ENCODE measurements at regions not wholly inside any gene's neighbourhood (a gene's known extent, or its start where the extent isn't known, plus 50 kb on each side); places are given as distances from the start of the nearest gene placed in this dataset.

- peak; percentile 19 for DNase-seq (ENCODE audit: low spot score)
Observed at GRCh38 chr5:123785162-123786071, 273.4 kb downstream of the CSNK1G3 start.

GRCh38 chr5:123783421-123783820 is 271.4 kb downstream of the CSNK1G3 start:
- no peak for DNase-seq (ENCODE audit: low spot score)

GRCh38 chr5:123778641-123779040 is 266.7 kb downstream of the CSNK1G3 start:
- DNase-seq (ENCODE audit: low spot score) = no peak

- DNase-seq (ENCODE audit: low spot score) = peak; percentile 12
Observed at GRCh38 chr5:123776761-123777160, 264.8 kb downstream of the CSNK1G3 start.

- DNase-seq (ENCODE audit: low spot score) = no peak
Observed at GRCh38 chr5:123771715-123772114, 259.7 kb downstream of the CSNK1G3 start.

DNA sequence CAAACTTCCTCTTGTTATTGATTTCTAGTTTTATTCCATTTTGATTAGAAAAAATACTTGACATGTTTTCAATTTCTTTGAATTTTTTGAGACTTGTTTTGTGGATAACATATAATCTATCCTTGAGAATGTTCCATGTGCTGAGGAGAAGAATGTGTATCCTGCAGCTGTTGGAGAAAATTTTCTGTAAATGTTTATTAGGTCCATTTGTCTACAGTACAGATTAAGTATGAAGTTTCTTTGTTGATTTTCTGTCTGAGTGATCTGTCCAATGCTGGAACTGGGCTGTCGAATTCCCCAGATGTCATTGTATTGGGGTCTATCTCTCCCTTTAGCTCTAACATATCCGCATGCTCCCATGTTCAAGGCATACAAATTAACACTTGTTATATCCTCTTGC is 251.2 kb downstream of the CSNK1G3 start:
- no peak for DNase-seq (ENCODE audit: low spot score)

GRCh38 chr5:123756816-123757215 is 244.8 kb downstream of the CSNK1G3 start:
- DNase-seq (ENCODE audit: low spot score) = no peak

DNA sequence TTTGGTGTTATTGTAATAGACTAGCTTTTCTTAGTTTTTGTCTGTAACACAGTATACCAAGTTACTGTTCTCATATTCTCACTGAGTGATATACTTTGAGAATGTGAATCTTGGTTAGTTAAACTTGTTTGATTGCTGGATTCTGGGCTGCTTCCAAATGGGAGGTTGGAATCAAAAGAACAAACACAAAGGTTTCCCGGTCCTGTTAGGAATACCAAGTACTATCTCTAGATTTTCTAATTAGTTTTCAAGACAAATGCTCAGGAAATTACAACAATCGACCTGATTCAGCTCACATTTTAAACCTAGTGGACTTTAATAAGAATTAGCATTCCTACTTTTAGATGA is 244.3 kb downstream of the CSNK1G3 start:
- DNase-seq (ENCODE audit: low spot score) = no peak

- no peak for DNase-seq (ENCODE audit: low spot score)
Observed at GRCh38 chr5:123755653-123756317, 243.8 kb downstream of the CSNK1G3 start.

DNA sequence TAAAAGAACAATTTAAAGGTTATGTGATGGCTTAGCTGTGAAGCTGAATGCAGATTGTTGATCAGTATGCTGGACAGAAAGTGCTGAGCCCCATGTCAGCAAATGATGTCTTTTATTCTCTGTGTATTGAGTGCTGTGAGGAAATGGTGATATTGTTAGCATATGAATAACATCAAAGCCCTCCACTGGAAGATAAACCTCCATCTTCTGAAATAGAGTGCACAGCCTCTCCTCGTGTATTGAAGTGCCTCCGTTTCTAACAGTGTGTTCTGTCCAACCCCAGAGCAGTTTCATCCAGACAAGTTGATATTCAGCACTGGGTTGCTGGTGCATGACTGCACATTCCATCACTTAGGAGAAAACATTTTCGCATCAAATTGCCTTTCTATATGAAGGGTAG is 242.9 kb downstream of the CSNK1G3 start:
- no peak for DNase-seq (ENCODE audit: low spot score)

DNA sequence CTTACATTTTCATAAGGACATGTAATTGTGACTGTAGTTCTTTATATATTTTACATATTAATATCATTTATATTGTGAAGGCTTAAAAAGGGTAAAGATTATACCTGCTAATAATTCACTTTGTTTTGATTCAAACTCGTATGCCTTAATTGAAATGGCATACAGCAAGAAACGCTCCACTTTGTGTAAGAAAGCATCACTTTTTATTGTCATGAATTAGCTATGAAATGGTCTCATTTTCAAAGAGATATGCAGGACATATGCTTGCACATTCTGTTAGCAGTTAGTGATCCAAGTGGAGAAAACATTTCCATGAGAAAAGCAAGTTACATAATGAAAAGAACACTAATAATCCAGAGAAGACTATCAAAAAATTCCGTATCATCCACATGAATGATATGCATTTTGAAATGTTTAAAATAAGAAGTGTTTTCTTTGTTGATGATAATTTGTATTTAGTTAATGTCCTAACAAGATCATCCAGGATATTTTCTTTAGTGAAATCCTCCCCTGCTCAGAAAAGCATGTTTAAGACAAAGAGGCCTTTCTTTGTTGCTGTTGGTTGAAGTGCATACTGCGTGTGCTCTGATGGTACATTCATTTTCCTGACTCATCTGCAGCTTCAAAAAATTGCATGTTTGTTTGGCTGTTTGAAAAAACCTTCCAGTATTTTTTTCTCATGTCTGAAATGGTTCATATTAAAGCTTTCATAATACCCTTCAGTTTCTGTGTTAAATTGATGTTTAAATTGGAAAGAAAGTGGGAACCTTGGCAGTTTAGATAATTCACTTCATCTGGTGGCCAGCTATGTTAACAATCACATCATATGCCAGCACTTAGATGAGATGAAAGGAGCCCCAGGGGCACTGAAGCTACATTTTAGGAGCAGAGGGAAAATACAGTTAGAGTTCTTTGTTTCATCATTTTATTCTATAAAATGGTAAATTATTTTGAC is 242.2 kb downstream of the CSNK1G3 start:
- DNase-seq (ENCODE audit: low spot score) = no peak

GRCh38 chr5:123753180-123753936 is 241.4 kb downstream of the CSNK1G3 start:
- no peak for DNase-seq (ENCODE audit: low spot score)

DNA sequence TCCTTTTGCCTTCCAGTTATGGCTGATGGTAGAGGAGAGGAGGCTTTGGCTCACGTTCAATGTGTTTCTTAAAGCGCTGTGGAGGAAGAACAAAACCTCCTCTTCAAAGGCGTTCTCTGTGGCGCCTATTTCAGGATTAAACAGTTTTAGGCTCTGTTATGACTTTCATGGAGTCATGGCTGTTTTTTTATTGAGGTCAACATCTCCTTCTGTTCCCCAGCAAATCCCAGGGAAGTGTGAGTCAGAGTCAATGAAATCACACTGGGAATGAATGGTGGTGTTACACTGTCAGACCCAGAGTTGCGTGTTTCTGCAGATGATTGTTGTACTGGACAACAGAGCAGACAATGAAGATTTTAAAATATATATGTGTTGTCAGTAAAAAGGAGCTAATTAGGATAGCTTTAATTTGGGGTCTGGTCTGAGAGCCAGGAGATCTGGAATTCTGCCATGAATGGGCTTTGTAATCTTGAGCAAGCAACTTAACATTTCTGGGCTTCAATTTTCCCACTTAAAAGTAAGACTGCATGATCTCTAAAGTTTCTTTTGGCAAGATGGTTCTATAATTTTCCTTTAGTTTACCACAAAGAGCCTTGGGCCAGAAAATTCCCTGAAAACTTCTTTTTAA is 240.7 kb downstream of the CSNK1G3 start:
- DNase-seq (ENCODE audit: low spot score) = peak; percentile 40

DNA sequence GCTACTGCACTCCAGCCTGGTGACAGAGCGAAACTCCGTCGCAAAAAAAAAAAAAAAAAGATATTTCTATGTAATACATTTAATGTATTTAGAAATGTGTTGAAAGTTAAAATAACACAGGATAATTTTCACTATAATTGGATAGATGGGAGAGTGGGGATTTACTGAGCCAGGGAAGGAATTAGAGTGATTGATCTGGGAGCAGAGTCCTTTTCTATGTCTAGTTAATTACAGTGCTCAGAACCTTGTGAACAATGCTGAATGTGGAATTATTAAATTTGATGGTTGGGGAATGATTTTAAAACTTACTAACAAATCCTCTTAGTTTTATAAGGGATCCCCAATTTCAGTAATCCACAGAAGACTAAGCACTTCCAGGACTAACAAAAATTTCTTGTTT is 239.7 kb downstream of the CSNK1G3 start:
- no peak for DNase-seq (ENCODE audit: low spot score)

GRCh38 chr5:123748239-123748638 is 236.3 kb downstream of the CSNK1G3 start:
- no peak for DNase-seq (ENCODE audit: low spot score)

GRCh38 chr5:123746683-123747360 is 234.8 kb downstream of the CSNK1G3 start:
- DNase-seq (ENCODE audit: low spot score) = no peak

GRCh38 chr5:123743990-123744583 is 232.1 kb downstream of the CSNK1G3 start:
- no peak for DNase-seq (ENCODE audit: low spot score)

- no peak for DNase-seq (ENCODE audit: low spot score)
Observed at GRCh38 chr5:123735384-123735783, 223.4 kb downstream of the CSNK1G3 start.

DNA sequence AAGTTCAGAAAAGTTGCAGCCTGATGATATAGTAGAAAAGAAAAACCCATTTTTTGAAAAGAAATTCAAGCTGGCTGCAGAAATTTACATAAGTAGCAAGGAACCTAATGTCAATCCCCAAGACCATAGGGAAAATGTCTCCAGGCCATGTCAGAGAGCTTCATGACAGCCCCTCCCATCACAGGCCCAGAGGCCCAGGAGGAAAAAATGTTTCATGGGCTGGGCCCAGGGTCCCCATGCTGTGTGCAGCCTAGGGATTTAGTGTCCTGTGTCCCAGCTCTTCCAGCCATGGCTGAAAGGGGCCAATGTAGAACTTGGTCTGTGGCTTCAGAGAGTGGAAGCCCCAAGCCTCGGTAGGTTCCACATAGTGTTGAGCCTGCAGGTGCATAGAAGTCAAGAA is 220.3 kb downstream of the CSNK1G3 start:
- DNase-seq (ENCODE audit: low spot score) = no peak

- DNase-seq (ENCODE audit: low spot score) = no peak
Observed at GRCh38 chr5:123722451-123722850, 210.5 kb downstream of the CSNK1G3 start.

Data from A172 (cell line).